Osteoblast (primary cell): ENCODE measurements at regions not wholly inside any gene's neighbourhood (a gene's known extent, or its start where the extent isn't known, plus 50 kb on each side); places are given as distances from the start of the nearest gene placed in this dataset.

Experiments
- DNase-seq: peaks from one replicate; pipeline ENCODE4 v3.0.0; 2011; ENCODE audit warnings: low spot score, mixed read lengths; ENCODE audit not compliant: insufficient read length; ENCODE audit errors: missing footprints
- H2AFZ ChIP-seq: 2 replicates; pipeline ENCODE4 v1.6.0; 2011; ENCODE audit warnings: mild to moderate bottlenecking, low read length
- H3K27ac ChIP-seq: 2 replicates; pipeline ENCODE4 v1.5.1; 2011; ENCODE audit warnings: mild to moderate bottlenecking, low read depth, low read length, moderate library complexity
- H3K27me3 ChIP-seq: 2 replicates; pipeline ENCODE4 v1.6.0; 2012; ENCODE audit warnings: mild to moderate bottlenecking, control low read depth, inconsistent platforms, low read length, moderate library complexity; ENCODE audit not compliant: insufficient read depth
- H3K36me3 ChIP-seq: 2 replicates; pipeline ENCODE4 v1.5.1; 2011; ENCODE audit warnings: mild to moderate bottlenecking, low read length, control low read depth, moderate library complexity; ENCODE audit not compliant: insufficient read depth
- H3K4me1 ChIP-seq: 2 replicates; pipeline ENCODE4 v1.5.1; 2011; ENCODE audit warnings: mild to moderate bottlenecking, low read length, control low read depth, moderate library complexity; ENCODE audit not compliant: insufficient read depth
- H3K4me2 ChIP-seq: 2 replicates; pipeline ENCODE4 v1.6.0; 2011; ENCODE audit warnings: mild to moderate bottlenecking, low read length; ENCODE audit not compliant: insufficient read depth
- H3K4me3 ChIP-seq: fragments of 200-600 bp; sonication (generic); 3 replicates; pipeline ENCODE4 v1.5.1; 2012; ENCODE audit warnings: mild to moderate bottlenecking, low read length, inconsistent platforms; ENCODE audit not compliant: insufficient read depth
- H3K79me2 ChIP-seq: 2 replicates; pipeline ENCODE4 v1.6.0; 2012; ENCODE audit warnings: mild to moderate bottlenecking, low read length, control low read depth, inconsistent platforms; ENCODE audit not compliant: insufficient read depth
- H3K9me3 ChIP-seq: 2 replicates; pipeline ENCODE4 v1.5.1; 2011; ENCODE audit warnings: low read depth, low read length, control low read depth
- H4K20me1 ChIP-seq: 2 replicates; pipeline ENCODE4 v1.6.0; 2012; ENCODE audit warnings: mild to moderate bottlenecking, low read length, control low read depth; ENCODE audit not compliant: insufficient read depth
- TF ChIP-seq, protein P1 (sequence below): IDR thresholded peaks from 2 replicates; pipeline ENCODE4 v1.5.1; 2011; ENCODE audit warnings: mild to moderate bottlenecking, low read depth, low read length, moderate library complexity; ENCODE audit errors: extremely low read depth

DNA sequence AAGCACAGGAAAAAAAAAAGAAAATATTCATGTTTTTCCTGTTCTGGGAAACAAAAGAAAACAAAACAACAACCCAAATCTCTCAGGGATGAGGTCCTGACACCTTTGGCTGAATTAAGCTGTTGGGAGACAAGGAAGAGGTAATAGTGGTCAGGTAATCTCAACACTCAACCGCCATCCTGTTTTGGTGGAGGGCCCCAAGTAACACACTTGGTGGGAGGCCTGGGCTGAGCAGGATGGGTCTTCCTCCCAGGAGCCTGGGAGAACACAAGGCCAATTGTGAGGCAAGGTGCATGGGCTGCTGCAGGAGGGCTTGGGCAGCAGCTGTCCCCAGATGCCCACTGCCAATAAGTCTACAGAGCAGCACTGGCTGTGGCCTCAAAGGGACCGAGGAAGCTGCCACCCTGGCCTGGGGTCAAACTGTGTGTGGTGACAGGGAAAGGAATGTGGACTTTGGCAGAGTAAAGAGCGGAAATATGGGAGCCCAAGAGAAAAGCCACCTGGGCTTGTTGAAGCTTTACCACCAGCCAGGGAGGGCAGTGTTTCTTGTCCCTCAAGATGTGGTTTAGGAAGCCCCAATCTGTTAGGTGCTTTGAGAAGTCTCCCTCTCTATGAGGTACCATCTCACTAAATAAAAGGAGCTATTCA is 93.5 kb upstream of the SLC25A13 start:
- no peaks in the 10 kb centered on the region for H3K4me1 ChIP-seq
- no peaks in the 10 kb centered on the region for H3K79me2 ChIP-seq
- H3K4me2 ChIP-seq = no peak overlapping the region
- DNase-seq = no peak
- H3K27ac ChIP-seq = no peak overlapping the region
- H3K4me3 ChIP-seq = no peak overlapping the region
- no peaks in the 10 kb centered on the region for H3K9me3 ChIP-seq
- no peaks in the 10 kb centered on the region for H3K36me3 ChIP-seq
- no peaks in the 10 kb centered on the region for H3K27me3 ChIP-seq
- H4K20me1 ChIP-seq = no peaks in the 10 kb centered on the region
- no peak overlapping the region for H2AFZ ChIP-seq
- TF ChIP-seq, protein P1, sequence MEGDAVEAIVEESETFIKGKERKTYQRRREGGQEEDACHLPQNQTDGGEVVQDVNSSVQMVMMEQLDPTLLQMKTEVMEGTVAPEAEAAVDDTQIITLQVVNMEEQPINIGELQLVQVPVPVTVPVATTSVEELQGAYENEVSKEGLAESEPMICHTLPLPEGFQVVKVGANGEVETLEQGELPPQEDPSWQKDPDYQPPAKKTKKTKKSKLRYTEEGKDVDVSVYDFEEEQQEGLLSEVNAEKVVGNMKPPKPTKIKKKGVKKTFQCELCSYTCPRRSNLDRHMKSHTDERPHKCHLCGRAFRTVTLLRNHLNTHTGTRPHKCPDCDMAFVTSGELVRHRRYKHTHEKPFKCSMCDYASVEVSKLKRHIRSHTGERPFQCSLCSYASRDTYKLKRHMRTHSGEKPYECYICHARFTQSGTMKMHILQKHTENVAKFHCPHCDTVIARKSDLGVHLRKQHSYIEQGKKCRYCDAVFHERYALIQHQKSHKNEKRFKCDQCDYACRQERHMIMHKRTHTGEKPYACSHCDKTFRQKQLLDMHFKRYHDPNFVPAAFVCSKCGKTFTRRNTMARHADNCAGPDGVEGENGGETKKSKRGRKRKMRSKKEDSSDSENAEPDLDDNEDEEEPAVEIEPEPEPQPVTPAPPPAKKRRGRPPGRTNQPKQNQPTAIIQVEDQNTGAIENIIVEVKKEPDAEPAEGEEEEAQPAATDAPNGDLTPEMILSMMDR = no peak

DNA sequence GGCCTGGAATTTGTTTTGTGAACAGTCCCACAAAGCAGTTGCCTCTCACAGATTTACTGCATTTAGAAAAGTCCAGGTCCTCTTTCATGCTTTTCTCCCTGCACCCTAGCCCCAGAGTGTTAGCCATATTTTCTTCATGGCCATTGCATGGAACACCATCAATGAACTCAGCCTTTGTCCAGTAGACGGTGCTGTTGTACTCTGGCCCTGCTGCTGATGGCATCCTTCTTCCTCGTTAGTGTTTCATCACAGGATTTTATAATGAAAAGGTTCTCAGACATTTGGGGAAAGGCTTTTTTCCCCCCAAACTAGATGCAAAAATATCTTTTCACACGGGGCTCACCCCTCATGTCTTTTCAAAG is 93.0 kb upstream of the SLC25A13 start:
- no peak overlapping the region for H2AFZ ChIP-seq
- no peaks in the 10 kb centered on the region for H4K20me1 ChIP-seq
- no peaks in the 10 kb centered on the region for H3K27me3 ChIP-seq
- peak; percentile 48 for DNase-seq
- H3K4me3 ChIP-seq = no peak overlapping the region
- H3K4me1 ChIP-seq = no peaks in the 10 kb centered on the region
- TF ChIP-seq, protein P1 = peak; percentile 97
- H3K79me2 ChIP-seq = no peaks in the 10 kb centered on the region
- H3K4me2 ChIP-seq = no peak overlapping the region
- no peaks in the 10 kb centered on the region for H3K9me3 ChIP-seq
- H3K36me3 ChIP-seq = no peaks in the 10 kb centered on the region
- H3K27ac ChIP-seq = no peak overlapping the region

DNA sequence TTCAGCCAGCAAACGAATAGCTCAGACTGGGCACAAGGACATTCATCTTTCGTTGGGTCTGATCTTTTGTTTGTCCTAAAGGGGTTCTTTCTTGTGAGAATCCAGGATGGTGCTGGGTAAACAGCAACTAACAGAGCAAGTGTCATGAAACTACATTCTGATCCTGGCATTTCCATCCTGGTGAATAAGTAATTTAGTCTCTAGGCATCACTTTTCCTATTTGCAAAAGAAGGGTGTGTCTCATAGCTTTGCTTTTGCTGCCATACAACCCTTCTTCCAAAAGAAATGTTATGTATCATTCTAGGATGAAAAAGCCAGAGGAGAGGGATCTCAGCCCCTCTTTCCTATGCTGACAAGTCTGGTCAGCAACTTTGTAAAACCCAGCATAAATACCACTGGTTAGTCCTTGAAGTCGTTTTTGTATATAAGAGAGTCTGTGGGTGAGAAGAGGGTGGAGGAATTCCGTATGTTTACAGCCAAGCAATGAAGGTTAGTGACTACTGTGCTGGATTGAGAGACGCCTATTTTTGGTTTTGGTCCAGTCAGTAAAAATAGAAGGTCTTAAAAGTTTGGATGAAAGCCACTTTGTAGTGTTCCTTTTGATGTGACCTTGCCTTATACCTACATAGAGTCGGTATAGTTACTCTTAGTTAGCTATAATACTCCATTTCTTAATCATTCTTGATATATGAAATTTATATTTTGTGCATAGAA is 88.4 kb upstream of the SLC25A13 start:
- Histone ChIP-seq H3K79me2 (no peaks in the 10 kb centered on the region), H2AFZ (no peak overlapping the region), H3K36me3 (no peaks in the 10 kb centered on the region), H3K27ac (no peak overlapping the region), H4K20me1 (no peaks in the 10 kb centered on the region), H3K4me1 (no peaks in the 10 kb centered on the region), H3K4me3 (no peak overlapping the region), H3K27me3 (no peaks in the 10 kb centered on the region), H3K9me3 (no peaks in the 10 kb centered on the region), H3K4me2 (no peak overlapping the region)
- no peak for DNase-seq
- TF ChIP-seq, protein P1 = no peak

DNA sequence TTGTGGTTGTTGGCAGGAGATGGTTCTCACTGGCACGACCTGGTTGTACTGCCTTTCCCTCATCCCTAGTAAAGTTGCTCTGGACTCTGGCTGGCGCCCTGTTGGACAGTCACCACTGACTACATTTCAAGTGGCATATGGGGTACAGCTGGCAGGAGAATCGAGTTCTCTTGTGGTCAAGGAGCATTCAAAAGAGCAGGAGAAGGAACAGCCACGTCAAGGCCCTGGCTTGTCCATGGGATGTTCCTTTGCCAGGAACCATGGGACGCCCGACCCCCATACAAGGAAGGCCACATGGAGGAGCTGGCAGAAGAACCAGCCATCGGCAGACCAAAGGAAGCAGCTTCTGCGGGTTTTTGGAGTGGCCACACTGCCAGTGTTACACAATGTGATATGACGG is 87.0 kb upstream of the SLC25A13 start:
- H3K27ac ChIP-seq = no peak overlapping the region
- no peaks in the 10 kb centered on the region for H3K4me1 ChIP-seq
- no peaks in the 10 kb centered on the region for H3K9me3 ChIP-seq
- TF ChIP-seq, protein P1 = no peak
- no peak for DNase-seq
- H3K36me3 ChIP-seq = no peaks in the 10 kb centered on the region
- no peaks in the 10 kb centered on the region for H3K27me3 ChIP-seq
- H4K20me1 ChIP-seq = no peaks in the 10 kb centered on the region
- no peaks in the 10 kb centered on the region for H3K79me2 ChIP-seq
- peak overlapping the region; percentile 49 for H2AFZ ChIP-seq
- H3K4me2 ChIP-seq = no peak overlapping the region
- H3K4me3 ChIP-seq = no peak overlapping the region
